KOPT-K1 (cell line): ENCODE measurements at regions not wholly inside any gene's neighbourhood (a gene's known extent, or its start where the extent isn't known, plus 50 kb on each side); places are given as distances from the start of the nearest gene placed in this dataset.

Experiments
- H3K27ac ChIP-seq: fragments of 200-600 bp; sonication (generic); 2 replicates; pipeline ENCODE4 v1.5.1; 2016; ENCODE audit warnings: antibody characterized with exemption, mild to moderate bottlenecking, low read depth, low read length; ENCODE audit not compliant: poor library complexity, severe bottlenecking
- H3K36me3 ChIP-seq: fragments of 200-600 bp; sonication (generic); 2 replicates; pipeline ENCODE4 v1.5.1; 2017; ENCODE audit warnings: antibody characterized with exemption, mild to moderate bottlenecking, low read length, moderate library complexity; ENCODE audit not compliant: insufficient read depth
- H3K9me3 ChIP-seq: fragments of 200-600 bp; sonication (generic); 2 replicates; pipeline ENCODE4 v1.5.1; 2017; ENCODE audit warnings: antibody characterized with exemption, low read length, mild to moderate bottlenecking; ENCODE audit not compliant: insufficient read depth, poor library complexity, severe bottlenecking

- H3K36me3 ChIP-seq: no peaks in the 10 kb centered on the region
- no peaks in the 10 kb centered on the region for H3K9me3 ChIP-seq
- H3K27ac ChIP-seq: no peak overlapping the region
Measured at GRCh38 chr11:80365076-80365725, 924.4 kb upstream of the TENM4 start.

GRCh38 chr11:80362563-80363340 lies 921.9 kb upstream of the TENM4 start:
- H3K36me3 ChIP-seq: no peaks in the 10 kb centered on the region
- H3K9me3 ChIP-seq: no peaks in the 10 kb centered on the region
- H3K27ac ChIP-seq: no peak overlapping the region

GRCh38 chr11:80355251-80355650 lies 914.4 kb upstream of the TENM4 start:
- Histone ChIP-seq H3K9me3 (no peaks in the 10 kb centered on the region), H3K36me3 (no peaks in the 10 kb centered on the region), H3K27ac (no peak overlapping the region)

- Histone ChIP-seq H3K27ac (no peak overlapping the region), H3K9me3 (no peaks in the 10 kb centered on the region), H3K36me3 (no peaks in the 10 kb centered on the region)
Measured at GRCh38 chr11:80350541-80350940, 909.7 kb upstream of the TENM4 start.

GRCh38 chr11:80349997-80350396 lies 909.2 kb upstream of the TENM4 start:
- Histone ChIP-seq H3K36me3 (no peaks in the 10 kb centered on the region), H3K27ac (no peak overlapping the region), H3K9me3 (no peaks in the 10 kb centered on the region)

GRCh38 chr11:80346353-80347059 lies 905.7 kb upstream of the TENM4 start:
- H3K27ac ChIP-seq: no peak overlapping the region
- no peaks in the 10 kb centered on the region for H3K9me3 ChIP-seq
- H3K36me3 ChIP-seq: no peaks in the 10 kb centered on the region

GRCh38 chr11:80343436-80343835 lies 902.6 kb upstream of the TENM4 start:
- Histone ChIP-seq H3K27ac (no peak overlapping the region), H3K9me3 (no peaks in the 10 kb centered on the region), H3K36me3 (no peaks in the 10 kb centered on the region)

- Histone ChIP-seq H3K36me3 (no peaks in the 10 kb centered on the region), H3K27ac (no peak overlapping the region), H3K9me3 (no peaks in the 10 kb centered on the region)
Measured at GRCh38 chr11:80338231-80338630, 897.4 kb upstream of the TENM4 start.

GRCh38 chr11:80331694-80332093 lies 890.9 kb upstream of the TENM4 start:
- no peaks in the 10 kb centered on the region for H3K9me3 ChIP-seq
- no peak overlapping the region for H3K27ac ChIP-seq
- H3K36me3 ChIP-seq: no peaks in the 10 kb centered on the region

- H3K36me3 ChIP-seq: no peaks in the 10 kb centered on the region
- H3K9me3 ChIP-seq: no peaks in the 10 kb centered on the region
- no peak overlapping the region for H3K27ac ChIP-seq
Measured at GRCh38 chr11:80330264-80330663, 889.4 kb upstream of the TENM4 start.

GRCh38 chr11:80328774-80329173 lies 887.9 kb upstream of the TENM4 start:
- Histone ChIP-seq H3K9me3 (no peaks in the 10 kb centered on the region), H3K27ac (no peak overlapping the region), H3K36me3 (no peaks in the 10 kb centered on the region)

GRCh38 chr11:80327956-80328614 lies 887.3 kb upstream of the TENM4 start:
- no peaks in the 10 kb centered on the region for H3K36me3 ChIP-seq
- no peaks in the 10 kb centered on the region for H3K9me3 ChIP-seq
- no peak overlapping the region for H3K27ac ChIP-seq

- no peak overlapping the region for H3K27ac ChIP-seq
- H3K36me3 ChIP-seq: no peaks in the 10 kb centered on the region
- H3K9me3 ChIP-seq: no peaks in the 10 kb centered on the region
Measured at GRCh38 chr11:80321786-80322185, 881.0 kb upstream of the TENM4 start.

GRCh38 chr11:80320765-80321164 lies 879.9 kb upstream of the TENM4 start:
- no peak overlapping the region for H3K27ac ChIP-seq
- no peaks in the 10 kb centered on the region for H3K9me3 ChIP-seq
- H3K36me3 ChIP-seq: no peaks in the 10 kb centered on the region

- Histone ChIP-seq H3K27ac (no peak overlapping the region), H3K9me3 (no peaks in the 10 kb centered on the region), H3K36me3 (no peaks in the 10 kb centered on the region)
Measured at GRCh38 chr11:80320226-80320625, 879.4 kb upstream of the TENM4 start.
